WTC11 (cell line): ENCODE measurements at regions not wholly inside any gene's neighbourhood (a gene's known extent, or its start where the extent isn't known, plus 50 kb on each side); places are given as distances from the start of the nearest gene placed in this dataset.

ENCODE experiments used
- ATAC-seq: fragments of 200-7000 bp; cut with Tn5 transposase; 2 replicates; pipeline ENCODE4 v1.10.0; 2021; ENCODE audit warnings: mild to moderate bottlenecking, moderate library complexity
- CTCF ChIA-PET: fragments of 300-600 bp; sonication (Branson Sonifier 250); formaldehyde crosslinking; loops from one replicate; lab custom pipeline; 2021; ENCODE audit warnings: antibody characterized with exemption; lab: Charles Lee
- POLR2A ChIA-PET: fragments of 350-600 bp; sonication (Branson Sonifier 250); formaldehyde crosslinking; loops from one replicate; lab custom pipeline; 2021; ENCODE audit warnings: antibody characterized with exemption; lab: Charles Lee
- DNase-seq: peaks from one replicate; pipeline ENCODE4 v3.0.0; 2021; ENCODE audit warnings: low spot score
- H3K27ac Mint-ChIP-seq: 2 replicates; pipeline ENCODE4 v1.8.0; 2021; ENCODE audit warnings: mixed read lengths
- H3K27me3 Mint-ChIP-seq: 2 replicates; pipeline ENCODE4 v1.8.0; 2021; ENCODE audit warnings: low read depth, mild to moderate bottlenecking, moderate library complexity, mixed read lengths
- H3K36me3 Mint-ChIP-seq: 2 replicates; pipeline ENCODE4 v1.8.0; 2021; ENCODE audit warnings: mixed read lengths
- H3K4me1 Mint-ChIP-seq: 2 replicates; pipeline ENCODE4 v1.8.0; 2022; ENCODE audit warnings: mixed read lengths
- H3K4me3 Mint-ChIP-seq: 2 replicates; pipeline ENCODE4 v1.8.0; 2021; ENCODE audit warnings: mild to moderate bottlenecking, moderate library complexity, mixed read lengths
- H3K9me3 Mint-ChIP-seq: 2 replicates; pipeline ENCODE4 v1.8.0; 2021; ENCODE audit warnings: mixed read lengths
- ARID4B ChIP-seq: sonication (generic); formaldehyde crosslinking; IDR thresholded peaks from 2 replicates; pipeline ENCODE4 v1.8.0; 2023; ENCODE audit warnings: missing genetic modification reagents, mild to moderate bottlenecking, borderline replicate concordance
- CDX4 ChIP-seq: fragments of 250-450 bp; sonication (Bioruptor Pico); IDR thresholded peaks from 2 replicates; pipeline ENCODE4 v1.9.0; 2021; ENCODE audit warnings: moderate library complexity, mild to moderate bottlenecking, inconsistent platforms, borderline replicate concordance
- EMX1 ChIP-seq: fragments of 250-450 bp; sonication (Bioruptor Pico); IDR thresholded peaks from 2 replicates; pipeline ENCODE4 v1.8.0; 2021; ENCODE audit warnings: mild to moderate bottlenecking
- HMGXB4 ChIP-seq: sonication (generic); formaldehyde crosslinking; IDR thresholded peaks from 2 replicates; pipeline ENCODE4 v1.8.1; 2023; ENCODE audit warnings: mild to moderate bottlenecking, moderate library complexity, missing genetic modification reagents
- KAT7 ChIP-seq: sonication (generic); formaldehyde crosslinking; IDR thresholded peaks from 2 replicates; pipeline ENCODE4 v1.8.1; 2023; ENCODE audit warnings: missing genetic modification reagents, mild to moderate bottlenecking, borderline replicate concordance
- NR2C2 ChIP-seq: sonication (generic); formaldehyde crosslinking; IDR thresholded peaks from 2 replicates; pipeline ENCODE4 v1.8.0; 2022; ENCODE audit warnings: mild to moderate bottlenecking, missing genetic modification reagents
- OVOL2 ChIP-seq: fragments of 250-450 bp; sonication (Bioruptor Pico); IDR thresholded peaks from 2 replicates; pipeline ENCODE4 v1.9.0; 2021; ENCODE audit warnings: mild to moderate bottlenecking, borderline replicate concordance
- SMAD3 ChIP-seq: sonication (generic); formaldehyde crosslinking; IDR thresholded peaks from 2 replicates; pipeline ENCODE4 v1.8.0; 2022; ENCODE audit warnings: missing genetic modification reagents, mild to moderate bottlenecking, borderline replicate concordance
- SP1 ChIP-seq: sonication (generic); formaldehyde crosslinking; conservative IDR thresholded peaks from 2 replicates; pipeline ENCODE4 v1.8.1; 2022; ENCODE audit warnings: missing genetic modification reagents
- TEAD1 ChIP-seq: sonication (generic); formaldehyde crosslinking; IDR thresholded peaks from 2 replicates; pipeline ENCODE4 v1.8.0; 2022; ENCODE audit warnings: mild to moderate bottlenecking, missing genetic modification reagents
- ZBTB21 ChIP-seq: sonication (generic); formaldehyde crosslinking; IDR thresholded peaks from 2 replicates; pipeline ENCODE4 v1.8.1; 2023; ENCODE audit warnings: mild to moderate bottlenecking, missing genetic modification reagents, borderline replicate concordance
- ZNF263 ChIP-seq: sonication (generic); formaldehyde crosslinking; IDR thresholded peaks from 2 replicates; pipeline ENCODE4 v1.8.1; 2022; ENCODE audit warnings: low read depth, mild to moderate bottlenecking, moderate library complexity, missing genetic modification reagents
- ZNF281 ChIP-seq: sonication (generic); formaldehyde crosslinking; IDR thresholded peaks from 2 replicates; pipeline ENCODE4 v1.8.0; 2023; ENCODE audit warnings: mild to moderate bottlenecking, missing genetic modification reagents
- ZNF416 ChIP-seq: fragments of 250-450 bp; sonication (Bioruptor Pico); IDR thresholded peaks from 2 replicates; pipeline ENCODE4 v1.9.0; 2021; ENCODE audit warnings: mild to moderate bottlenecking, inconsistent platforms
- ZNF425 ChIP-seq: fragments of 250-450 bp; sonication (Bioruptor Pico); conservative IDR thresholded peaks from 2 replicates; pipeline ENCODE4 v1.9.0; 2021; ENCODE audit warnings: mild to moderate bottlenecking
- ZNF532 ChIP-seq: fragments of 250-450 bp; sonication (Bioruptor Pico); IDR thresholded peaks from 2 replicates; pipeline ENCODE4 v1.9.0; 2021; ENCODE audit warnings: mild to moderate bottlenecking, borderline replicate concordance
- ZNF671 ChIP-seq: fragments of 250-450 bp; sonication (Bioruptor Pico); IDR thresholded peaks from 2 replicates; pipeline ENCODE4 v1.8.0; 2021; ENCODE audit warnings: mild to moderate bottlenecking

- TF ChIP-seq ZNF263 (CRISPR knock-in tag), result no peak
- TF ChIP-seq ZNF671 (CRISPR knock-in tag), result no peak
- no peak for TF ChIP-seq HMGXB4
- TF ChIP-seq ZNF416 (CRISPR knock-in tag), result no peak
- TF ChIP-seq SMAD3 (CRISPR knock-in tag), result no peak
- TF ChIP-seq TEAD1 (CRISPR knock-in tag), result no peak
- TF ChIP-seq KAT7, result no peak
- TF ChIP-seq ZNF532 (CRISPR knock-in tag), result no peak
- no peak for TF ChIP-seq ZNF425 (CRISPR knock-in tag)
- TF ChIP-seq OVOL2 (CRISPR knock-in tag), result no peak
- no peak for TF ChIP-seq CDX4
- TF ChIP-seq EMX1 (CRISPR knock-in tag), result no peak
- TF ChIP-seq SP1 (CRISPR knock-in tag), result no peak
- H3K4me3 Mint-ChIP-seq, result no peak overlapping the region
- ChIA-PET POLR2A (interaction anchor here (0.7 kb wide), 2 partner anchors 143 to 496 kb away, joined by 3 read pairs; no protein-coding TSS in a partner anchor), CTCF (interaction anchor here (0.6 to 1.8 kb wide), 4 partner anchors 9 to 688 kb away, joined by 4 to 13 read pairs (median 4); no protein-coding TSS in a partner anchor)
- H3K9me3 Mint-ChIP-seq, result peaks cover 6% of the 10 kb centered on the region
- H3K27me3 Mint-ChIP-seq, result peaks cover 5% of the 10 kb centered on the region; the same call in 1 of the 2 replicates
- ATAC-seq (no peak), DNase-seq (no peak)
- H3K4me1 Mint-ChIP-seq, result peaks cover 40% of the 10 kb centered on the region
- peaks cover 6% of the 10 kb centered on the region for H3K36me3 Mint-ChIP-seq
- H3K27ac Mint-ChIP-seq, result no peak overlapping the region
Observed at GRCh38 chr3:194278186-194278845, 72.8 kb downstream of the CPN2 start.

- DNase-seq (no peak), ATAC-seq (no peak)
- Mint-ChIP-seq H3K27me3 (peaks cover 7% of the 10 kb centered on the region), H3K4me3 (no peak overlapping the region), H3K9me3 (peaks cover 6% of the 10 kb centered on the region), H3K36me3 (peaks cover 6% of the 10 kb centered on the region), H3K4me1 (peaks cover 34% of the 10 kb centered on the region), H3K27ac (no peak overlapping the region)
- CTCF ChIA-PET, result interaction anchor here (0.6 to 1.2 kb wide), 2 partner anchors 8 to 689 kb away, joined by 4 read pairs; no protein-coding TSS in a partner anchor
- POLR2A ChIA-PET, result no interaction called here
- TF ChIP-seq ZNF281 (CRISPR knock-in tag), result no peak
- TF ChIP-seq ZBTB21, result no peak
- TF ChIP-seq ARID4B (CRISPR knock-in tag), result no peak
- TF ChIP-seq NR2C2, result no peak
Observed at GRCh38 chr3:194279101-194279500, 72.0 kb downstream of the CPN2 start.
